Naive thymus-derived CD4-positive, alpha-beta T cell (primary cell): ENCODE measurements at regions not wholly inside any gene's neighbourhood (a gene's known extent, or its start where the extent isn't known, plus 50 kb on each side); places are given as distances from the start of the nearest gene placed in this dataset.

Experiments
- ATAC-seq: fragments of 150-1000 bp; cut with Tn5 transposase; 2 replicates; pipeline ENCODE4 v1.10.0; 2021; ENCODE audit warnings: mild to moderate bottlenecking, moderate library complexity
- CTCF ChIA-PET: fragments of 350-600 bp; sonication (Branson Sonifier 250); formaldehyde crosslinking; loops from one replicate; lab custom pipeline; 2021; ENCODE audit warnings: antibody characterized with exemption; lab: Charles Lee
- POLR2A ChIA-PET: fragments of 350-600 bp; sonication (Branson Sonifier 250); formaldehyde crosslinking; loops from one replicate; lab custom pipeline; 2021; ENCODE audit warnings: antibody characterized with exemption, inconsistent platforms; lab: Charles Lee
- DNase-seq, 9 donors: peaks; one replicate each; pipeline versions ENCODE4 v3.0.0 to v3.0.0-alpha.2; 2020 to 2022; ENCODE audit warnings: mixed read lengths in 1 of 9
- H3K27ac ChIP-seq: one replicate; pipeline ENCODE4 v1.7.0; 2013; ENCODE audit warnings: mild to moderate bottlenecking, low read depth, low read length, moderate library complexity
- H3K27me3 ChIP-seq, 2 donors: one replicate each; pipeline ENCODE4 v1.7.0; 2013; ENCODE audit warnings: low read length in 2 of 2, mild to moderate bottlenecking in 2 of 2, moderate library complexity in 2 of 2; ENCODE audit not compliant: control insufficient read depth in 2 of 2, insufficient read depth in 2 of 2
- H3K36me3 ChIP-seq, 3 experiments: 1 replicate in 2 of 3; 2 replicates in 1 of 3; pipeline ENCODE4 v1.7.0; 2013; ENCODE audit warnings: low read length in 3 of 3, mild to moderate bottlenecking in 3 of 3, moderate library complexity in 1 of 3; ENCODE audit not compliant: insufficient read depth in 3 of 3, control insufficient read depth in 2 of 3
- H3K4me1 ChIP-seq, 2 donors: one replicate each; pipeline ENCODE4 v1.7.0; 2013; ENCODE audit warnings: low read length in 2 of 2, mild to moderate bottlenecking in 2 of 2, moderate library complexity in 1 of 2; ENCODE audit not compliant: control insufficient read depth in 2 of 2, insufficient read depth in 2 of 2
- H3K4me3 ChIP-seq: 2 replicates; pipeline ENCODE4 v1.7.0; 2013; ENCODE audit warnings: mild to moderate bottlenecking, low read length
- H3K9me3 ChIP-seq, 3 experiments: 1 replicate in 2 of 3; 2 replicates in 1 of 3; pipeline ENCODE4 v1.7.0; 2013; ENCODE audit warnings: low read length in 3 of 3; ENCODE audit not compliant: control insufficient read depth in 2 of 3
- H3K27ac Mint-ChIP-seq, 9 donors: one replicate each; pipeline ENCODE4 v1.8.0; 2020 to 2022; ENCODE audit warnings: mixed read lengths in 9 of 9, mild to moderate bottlenecking in 8 of 9, moderate library complexity in 5 of 9, inconsistent platforms in 2 of 9
- H3K27me3 Mint-ChIP-seq, 5 donors: one replicate each; pipeline ENCODE4 v1.8.0; 2021 to 2022; ENCODE audit warnings: mixed read lengths in 5 of 5, mild to moderate bottlenecking in 1 of 5
- H3K36me3 Mint-ChIP-seq, 5 donors: one replicate each; pipeline ENCODE4 v1.8.0; 2020 to 2022; ENCODE audit warnings: mixed read lengths in 5 of 5, mild to moderate bottlenecking in 3 of 5, inconsistent platforms in 1 of 5
- H3K4me1 Mint-ChIP-seq, 7 donors: one replicate each; pipeline ENCODE4 v1.8.0; 2020 to 2022; ENCODE audit warnings: mixed read lengths in 7 of 7, mild to moderate bottlenecking in 3 of 7, inconsistent platforms in 1 of 7
- H3K4me3 Mint-ChIP-seq, 10 donors: one replicate each; pipeline ENCODE4 v1.8.0; 2020 to 2022; ENCODE audit warnings: mild to moderate bottlenecking in 10 of 10, mixed read lengths in 10 of 10, moderate library complexity in 6 of 10, inconsistent platforms in 2 of 10
- H3K9me3 Mint-ChIP-seq, 11 donors: one replicate each; pipeline ENCODE4 v1.8.0; 2020 to 2022; ENCODE audit warnings: mixed read lengths in 11 of 11, mild to moderate bottlenecking in 4 of 11, inconsistent platforms in 1 of 11, moderate library complexity in 1 of 11
- intact Hi-C, 2 donors: fragments of 100-400 bp; cut with micrococcal nuclease; formaldehyde crosslinking; loops; one replicate each; pipeline ENCODE4 v1.15.1; 2023

DNA sequence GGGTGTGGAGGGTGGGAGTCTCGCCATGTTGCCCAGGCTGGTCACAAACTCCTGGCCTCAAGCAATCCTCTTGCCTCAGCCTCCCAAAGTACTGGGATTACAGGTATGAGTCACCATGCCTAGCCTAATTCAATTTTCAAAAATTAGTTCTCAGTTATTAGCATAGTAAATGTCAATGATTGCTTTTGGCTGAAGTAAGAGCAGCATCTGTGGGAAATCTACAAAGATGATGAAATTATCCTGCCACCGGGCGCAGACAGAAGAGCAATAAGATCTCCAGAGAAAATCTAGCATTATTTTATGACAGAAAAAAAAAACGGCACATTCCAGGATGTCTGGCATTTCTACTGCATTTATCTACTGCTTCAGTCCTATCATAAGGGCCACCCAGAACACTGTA, 97.9 kb upstream of the DAAM1 start:
- Histone ChIP-seq H3K4me3 (no peak overlapping the region), H3K4me1 (no peaks in the 10 kb centered on the region), H3K9me3 (no peaks in the 10 kb centered on the region), H3K27ac (no peak overlapping the region), H3K36me3 (no peaks in the 10 kb centered on the region), H3K27me3 (no peaks in the 10 kb centered on the region)
- CTCF ChIA-PET: no interaction called here
- H3K36me3 Mint-ChIP-seq: no peaks in the 10 kb centered on the region
- no peaks in the 10 kb centered on the region for H3K9me3 Mint-ChIP-seq
- H3K4me3 Mint-ChIP-seq: no peak overlapping the region
- H3K27me3 Mint-ChIP-seq: peaks cover 5 to 21% (median 20%) of the 10 kb centered on the region in 5 donors
- POLR2A ChIA-PET: no interaction called here
- H3K27ac Mint-ChIP-seq: no peak overlapping the region
- intact Hi-C loops: no loop called here
- ATAC-seq (no peak), DNase-seq (no peak)
- no peaks in the 10 kb centered on the region for H3K4me1 Mint-ChIP-seq

DNA sequence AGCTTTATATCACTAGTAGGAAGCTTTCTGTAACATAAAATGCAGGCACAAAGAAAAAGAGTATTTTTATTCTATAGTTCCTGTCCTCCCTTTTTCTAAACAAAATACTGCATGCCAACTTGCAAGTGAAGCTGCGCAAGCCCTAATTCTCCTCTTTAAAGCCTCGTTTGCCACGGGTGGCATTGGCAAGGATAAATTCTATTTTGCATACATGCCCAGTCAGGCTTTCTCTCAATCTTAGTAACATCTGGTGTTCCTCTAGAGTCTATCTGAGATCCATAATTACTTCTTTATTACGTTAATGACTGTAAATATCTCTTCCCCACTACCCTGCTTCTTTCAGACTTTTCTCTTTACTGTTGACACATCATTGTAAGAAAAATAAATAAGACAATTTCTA, 97.1 kb upstream of the DAAM1 start:
- peaks cover 5 to 21% (median 20%) of the 10 kb centered on the region in 5 donors for H3K27me3 Mint-ChIP-seq
- no peaks in the 10 kb centered on the region for H3K4me1 Mint-ChIP-seq
- H3K27me3 ChIP-seq: no peaks in the 10 kb centered on the region
- intact Hi-C loops: no loop called here
- no peak overlapping the region for H3K27ac Mint-ChIP-seq
- H3K9me3 Mint-ChIP-seq: no peaks in the 10 kb centered on the region
- ATAC-seq (no peak), DNase-seq (no peak)
- H3K4me1 ChIP-seq: no peaks in the 10 kb centered on the region
- H3K27ac ChIP-seq: no peak overlapping the region
- H3K9me3 ChIP-seq: no peaks in the 10 kb centered on the region
- H3K36me3 ChIP-seq: no peaks in the 10 kb centered on the region
- H3K4me3 ChIP-seq: no peak overlapping the region
- ChIA-PET CTCF (no interaction called here), POLR2A (no interaction called here)
- H3K4me3 Mint-ChIP-seq: no peak overlapping the region
- H3K36me3 Mint-ChIP-seq: no peaks in the 10 kb centered on the region

DNA sequence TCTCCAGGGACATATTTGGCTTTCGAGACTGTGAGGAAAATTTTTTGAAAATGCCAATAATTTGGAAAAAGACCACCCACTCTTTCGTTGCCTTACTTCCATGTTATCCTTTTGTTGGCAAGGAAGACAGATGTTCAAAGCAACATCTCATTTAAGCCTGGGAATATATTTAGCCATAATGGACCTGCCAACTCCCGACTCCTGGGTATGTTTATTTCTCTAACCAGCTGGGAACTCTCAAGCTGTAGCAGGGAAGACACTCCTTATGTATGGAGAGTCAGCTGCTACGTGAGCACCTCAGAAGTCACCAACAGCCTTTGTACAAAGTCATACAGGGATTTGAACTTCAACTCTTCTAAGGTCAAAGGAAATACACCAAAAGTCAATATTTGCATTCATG, 96.5 kb upstream of the DAAM1 start:
- H3K27ac ChIP-seq: no peak overlapping the region
- no peak for DNase-seq
- no peaks in the 10 kb centered on the region for H3K27me3 ChIP-seq
- intact Hi-C loops: no loop called here
- Mint-ChIP-seq H3K9me3 (no peaks in the 10 kb centered on the region), H3K4me3 (no peak overlapping the region), H3K27ac (no peak overlapping the region), H3K36me3 (no peaks in the 10 kb centered on the region), H3K4me1 (no peaks in the 10 kb centered on the region), H3K27me3 (peaks cover 5 to 21% (median 20%) of the 10 kb centered on the region in 5 donors)
- H3K4me3 ChIP-seq: no peak overlapping the region
- CTCF ChIA-PET: no interaction called here
- H3K36me3 ChIP-seq: no peaks in the 10 kb centered on the region
- no peaks in the 10 kb centered on the region for H3K4me1 ChIP-seq
- POLR2A ChIA-PET: no interaction called here
- ATAC-seq: no peak
- H3K9me3 ChIP-seq: no peaks in the 10 kb centered on the region

DNA sequence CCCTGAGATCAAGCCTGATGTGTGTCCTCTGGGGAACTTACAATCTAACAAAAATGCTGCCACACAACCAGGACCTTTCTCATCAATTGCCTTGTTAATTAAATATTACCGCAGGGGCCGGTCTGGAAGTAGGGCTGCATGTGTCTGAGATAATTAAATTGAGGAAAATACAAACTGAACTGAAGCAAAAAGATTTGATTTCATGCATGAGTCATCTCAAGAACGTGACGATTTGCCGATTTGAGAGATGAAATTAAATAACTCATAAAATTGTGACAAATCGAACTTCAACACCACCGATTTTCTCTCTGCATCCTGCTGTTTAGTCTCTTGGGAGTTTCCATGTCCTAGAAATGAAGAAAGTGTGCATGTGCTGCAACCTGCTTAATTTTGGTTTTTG, 94.6 kb upstream of the DAAM1 start:
- Mint-ChIP-seq H3K4me3 (no peak overlapping the region), H3K27me3 (peaks cover 5 to 21% (median 20%) of the 10 kb centered on the region in 5 donors), H3K9me3 (no peaks in the 10 kb centered on the region), H3K27ac (no peak overlapping the region), H3K36me3 (no peaks in the 10 kb centered on the region), H3K4me1 (no peaks in the 10 kb centered on the region)
- no peak overlapping the region for H3K4me3 ChIP-seq
- no peaks in the 10 kb centered on the region for H3K27me3 ChIP-seq
- POLR2A ChIA-PET: no interaction called here
- no peaks in the 10 kb centered on the region for H3K4me1 ChIP-seq
- ATAC-seq: no peak
- H3K36me3 ChIP-seq: no peaks in the 10 kb centered on the region
- no peaks in the 10 kb centered on the region for H3K9me3 ChIP-seq
- H3K27ac ChIP-seq: no peak overlapping the region
- CTCF ChIA-PET: no interaction called here
- intact Hi-C loops: no loop called here
- DNase-seq: no peak

DNA sequence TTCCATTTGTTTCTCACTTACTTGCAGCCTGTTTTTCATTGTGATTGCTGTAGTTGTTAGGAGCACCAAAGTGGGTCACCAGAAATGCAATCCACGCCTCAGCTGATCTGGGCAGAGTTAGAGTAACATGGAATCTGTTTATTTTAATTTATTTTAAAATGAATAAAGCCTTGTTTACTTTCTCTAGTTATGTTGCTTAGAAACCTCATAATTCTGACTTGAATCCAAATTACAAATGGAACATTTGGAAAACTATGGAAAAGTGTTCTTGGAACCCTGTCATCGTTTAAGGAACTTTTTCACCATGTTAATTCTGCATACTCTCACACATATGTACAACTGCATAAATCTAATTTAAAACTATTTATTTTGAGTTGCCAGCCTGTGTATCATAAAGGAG, 92.2 kb upstream of the DAAM1 start:
- no peak overlapping the region for H3K4me3 Mint-ChIP-seq
- Histone ChIP-seq H3K36me3 (no peaks in the 10 kb centered on the region), H3K27ac (no peak overlapping the region), H3K4me3 (no peak overlapping the region), H3K27me3 (no peaks in the 10 kb centered on the region), H3K9me3 (no peaks in the 10 kb centered on the region), H3K4me1 (no peaks in the 10 kb centered on the region)
- H3K27me3 Mint-ChIP-seq: peaks cover 11 to 30% (median 26%) of the 10 kb centered on the region in 5 donors
- H3K36me3 Mint-ChIP-seq: no peaks in the 10 kb centered on the region
- ChIA-PET POLR2A (no interaction called here), CTCF (no interaction called here)
- no peaks in the 10 kb centered on the region for H3K9me3 Mint-ChIP-seq
- no peaks in the 10 kb centered on the region for H3K4me1 Mint-ChIP-seq
- H3K27ac Mint-ChIP-seq: no peak overlapping the region
- ATAC-seq (no peak), DNase-seq (no peak)
- intact Hi-C loops: no loop called here

DNA sequence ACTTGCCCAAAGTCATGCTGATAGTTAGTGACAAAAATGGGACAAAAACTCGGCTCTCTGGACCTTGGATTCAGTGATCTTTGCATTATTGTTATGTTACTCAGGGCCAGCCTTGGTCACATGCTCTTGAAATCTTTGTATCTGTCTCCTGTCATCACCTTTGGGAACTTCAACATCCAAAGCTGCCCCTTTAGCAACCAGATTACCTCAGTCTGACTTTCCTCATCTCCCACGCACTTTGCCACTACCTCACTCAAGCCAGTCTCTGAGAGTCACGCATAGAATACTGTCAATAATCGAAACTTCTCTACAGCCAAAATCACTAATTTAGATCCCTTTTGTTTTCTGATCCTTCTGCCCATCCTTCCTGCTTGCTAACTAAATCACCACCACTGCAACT, 90.8 kb upstream of the DAAM1 start:
- DNase-seq: no peak
- ChIA-PET CTCF (no interaction called here), POLR2A (no interaction called here)
- no peak overlapping the region for H3K4me3 Mint-ChIP-seq
- H3K27me3 Mint-ChIP-seq: peaks cover 12 to 31% (median 20%) of the 10 kb centered on the region in 5 donors
- Histone ChIP-seq H3K27ac (no peak overlapping the region), H3K4me3 (no peak overlapping the region), H3K36me3 (no peaks in the 10 kb centered on the region), H3K27me3 (no peaks in the 10 kb centered on the region), H3K9me3 (no peaks in the 10 kb centered on the region), H3K4me1 (no peaks in the 10 kb centered on the region)
- H3K27ac Mint-ChIP-seq: no peak overlapping the region
- no peaks in the 10 kb centered on the region for H3K36me3 Mint-ChIP-seq
- H3K4me1 Mint-ChIP-seq: peaks cover 0 to 3% (median 2%) of the 10 kb centered on the region in 7 donors
- ATAC-seq: no peak
- intact Hi-C loops: no loop called here
- H3K9me3 Mint-ChIP-seq: no peaks in the 10 kb centered on the region

DNA sequence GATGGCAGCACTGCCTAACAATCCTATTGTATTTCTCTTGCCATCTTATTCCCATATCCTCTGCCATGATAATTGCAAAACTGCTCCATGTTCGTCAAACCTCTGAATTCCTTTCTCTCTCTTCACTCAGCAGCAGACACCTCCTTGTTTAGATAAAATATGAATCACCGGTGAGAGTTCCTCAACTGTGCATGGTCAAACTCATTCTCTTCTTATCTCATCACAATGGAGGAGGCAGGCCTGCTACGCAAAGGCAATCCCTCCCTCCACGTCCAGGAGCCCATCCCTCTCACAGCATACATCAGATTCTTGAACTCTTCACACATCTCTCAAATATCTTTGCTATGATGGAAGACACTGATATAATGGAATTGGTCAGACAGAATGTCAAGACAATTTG, 90.1 kb upstream of the DAAM1 start:
- Histone ChIP-seq H3K36me3 (no peaks in the 10 kb centered on the region), H3K27ac (no peak overlapping the region), H3K4me1 (no peaks in the 10 kb centered on the region), H3K27me3 (no peaks in the 10 kb centered on the region), H3K9me3 (no peaks in the 10 kb centered on the region), H3K4me3 (no peak overlapping the region)
- ChIA-PET CTCF (no interaction called here), POLR2A (no interaction called here)
- Mint-ChIP-seq H3K36me3 (no peaks in the 10 kb centered on the region), H3K27ac (no peak overlapping the region), H3K9me3 (no peaks in the 10 kb centered on the region), H3K4me1 (peaks cover 0 to 3% (median 2%) of the 10 kb centered on the region in 7 donors), H3K27me3 (peaks cover 10 to 24% (median 13%) of the 10 kb centered on the region in 5 donors), H3K4me3 (no peak overlapping the region)
- no peak for ATAC-seq
- intact Hi-C loops: no loop called here
- no peak for DNase-seq
